Fibroblast of the aortic adventitia (primary cell): ENCODE measurements at regions not wholly inside any gene's neighbourhood (a gene's known extent, or its start where the extent isn't known, plus 50 kb on each side); places are given as distances from the start of the nearest gene placed in this dataset.

ENCODE experiments used
- DNase-seq: peaks from one replicate; pipeline ENCODE4 v3.0.0-alpha.2; 2010; ENCODE audit warnings: low read depth
- H3K4me3 ChIP-seq: 2 replicates; pipeline ENCODE4 v1.5.1; 2011; ENCODE audit warnings: low read depth, mild to moderate bottlenecking, control low read depth, low read length, moderate library complexity
- CTCF ChIP-seq: IDR thresholded peaks from 2 replicates; pipeline ENCODE4 v1.5.1; 2011; ENCODE audit warnings: mild to moderate bottlenecking, low read length, control low read depth, inconsistent platforms; ENCODE audit not compliant: insufficient read depth

- no peak for DNase-seq
- no peak overlapping the region for H3K4me3 ChIP-seq
- TF ChIP-seq CTCF, result no peak
Observed at GRCh38 chrX:39253551-39253950, 452.3 kb downstream of the MID1IP1 start.

GRCh38 chrX:39258331-39258730 is 457.1 kb downstream of the MID1IP1 start:
- TF ChIP-seq CTCF, result no peak
- no peak overlapping the region for H3K4me3 ChIP-seq
- no peak for DNase-seq

- DNase-seq, result no peak
- H3K4me3 ChIP-seq, result no peak overlapping the region
- no peak for TF ChIP-seq CTCF
Observed at GRCh38 chrX:39260965-39261364, 459.7 kb downstream of the MID1IP1 start.

- peak; percentile 19 for DNase-seq
- H3K4me3 ChIP-seq, result no peak overlapping the region
Observed at GRCh38 chrX:39261446-39262147, 460.3 kb downstream of the MID1IP1 start.

GRCh38 chrX:39262641-39263040 is 461.4 kb downstream of the MID1IP1 start:
- DNase-seq, result no peak
- no peak for TF ChIP-seq CTCF

More at GRCh38 chrX:39261446-39262147, 460.3 kb downstream of the MID1IP1 start:
- TF ChIP-seq CTCF, result peak; percentile 31

GRCh38 chrX:39264023-39264422 is 462.8 kb downstream of the MID1IP1 start:
- no peak overlapping the region for H3K4me3 ChIP-seq
- no peak for DNase-seq
- TF ChIP-seq CTCF, result no peak

More at GRCh38 chrX:39262641-39263040, 461.4 kb downstream of the MID1IP1 start:
- H3K4me3 ChIP-seq, result no peak overlapping the region

GRCh38 chrX:39267176-39267575 is 465.9 kb downstream of the MID1IP1 start:
- no peak for TF ChIP-seq CTCF
- no peak overlapping the region for H3K4me3 ChIP-seq
- no peak for DNase-seq
